ENCODE measurements at regions not wholly inside any gene's neighbourhood (a gene's known extent, or its start where the extent isn't known, plus 50 kb on each side); places are given as distances from the start of the nearest gene placed in this dataset.

DNA sequence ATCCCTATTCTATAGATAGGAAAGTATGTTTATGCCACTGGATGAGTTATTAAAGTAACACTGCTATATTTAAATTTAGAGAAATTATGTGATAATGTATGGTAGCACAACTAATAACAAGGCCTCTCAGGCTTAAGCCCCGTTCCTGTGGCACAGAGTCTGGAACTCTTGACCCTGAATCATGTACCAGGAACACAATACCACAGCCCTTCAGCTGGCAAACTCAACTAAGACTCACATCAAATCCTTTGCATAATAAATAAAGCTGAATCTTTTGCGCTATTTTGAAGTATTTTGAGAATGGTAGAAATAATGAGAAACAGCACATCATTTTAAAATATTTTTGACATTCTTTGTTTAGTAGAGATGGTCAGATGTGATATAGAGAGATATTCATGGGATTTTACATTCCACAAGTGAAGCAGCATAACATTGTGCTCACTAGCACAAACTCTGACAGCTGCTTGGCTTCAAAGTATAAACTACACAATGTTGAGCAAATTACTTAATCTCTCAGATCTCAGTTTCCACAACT lies 478.4 kb upstream of the FAM241A start:
- CTCF ChIA-PET: interaction anchor here (3.2 kb wide), 1 partner anchor 365 kb away, joined by 9 read pairs; no protein-coding TSS in a partner anchor
- DNase-seq (ENCODE audit: low read depth, low spot score): no peak

DNA sequence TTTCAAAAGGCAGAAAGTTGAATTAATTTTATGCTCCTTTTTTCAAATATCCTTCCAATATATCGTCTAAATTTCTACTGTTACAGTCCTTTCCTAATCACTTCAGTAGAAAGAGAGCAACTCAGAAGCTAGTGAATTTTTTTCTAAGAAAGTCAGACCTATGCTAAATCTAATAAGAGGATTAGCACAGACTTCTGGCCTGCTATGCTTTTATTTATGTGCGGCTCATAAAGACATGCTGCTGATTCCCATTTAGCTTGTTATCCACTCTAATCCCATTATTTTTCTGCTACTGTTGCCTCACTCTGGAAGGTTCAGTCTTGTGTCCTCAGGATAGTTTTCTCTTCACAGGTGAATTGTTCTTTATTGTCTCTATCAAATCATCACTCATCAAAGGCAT lies 473.5 kb upstream of the FAM241A start:
- dilution Hi-C loops (cut with MboI; ENCODE audit: extremely low pct_ligation_motif_present, low sequenced_read_pairs): no loop called here
- CTCF ChIA-PET: no interaction called here

More for the DNA sequence above, 478.4 kb upstream of the FAM241A start:
- Histone ChIP-seq H3K4me3 (replicated peaks in 1 of 3; ENCODE audit: insufficient read depth in 1 of 3, low read depth in 1 of 3, low read length in 3 of 3) (no peak overlapping the region), H3K4me2 (ENCODE audit: insufficient read depth, low read length) (no peak overlapping the region), H3K9ac (replicated peaks; ENCODE audit: extremely low read depth, insufficient read depth, low read length) (no peak overlapping the region), H2AFZ (ENCODE audit: low read depth, low read length) (no peak overlapping the region), H3K9me1 (replicated peaks; ENCODE audit: control insufficient read depth, extremely low read depth, insufficient read depth, low read length) (no peaks in the 10 kb centered on the region), H4K20me1 (replicated peaks; ENCODE audit: control insufficient read depth, extremely low read depth, insufficient read depth, low read length) (no peaks in the 10 kb centered on the region), H3K27me3 (ENCODE audit: control insufficient read depth in 2 of 2, insufficient read depth in 2 of 2, low read length in 2 of 2) (peaks cover 0 to 6% of the 10 kb centered on the region in 2 experiments), H3K9me3 (replicated peaks; ENCODE audit: control insufficient read depth, insufficient read depth, low read length) (no peaks in the 10 kb centered on the region), H3K4me1 (ENCODE audit: control insufficient read depth, extremely low read depth, insufficient read depth, low read length) (no peaks in the 10 kb centered on the region), H3K36me3 (ENCODE audit: control insufficient read depth in 2 of 2, extremely low read depth in 1 of 2, insufficient read depth in 2 of 2, low read length in 2 of 2) (no peaks in the 10 kb centered on the region), H3K79me2 (ENCODE audit: control insufficient read depth, insufficient read depth, low read length) (no peaks in the 10 kb centered on the region), H3K27ac (ENCODE audit: insufficient read depth, low read depth, low read length) (no peak overlapping the region)
- no TSS peak for BruUV-seq (replicated peaks)
- TF ChIP-seq FOS (IDR thresholded peaks at IDR 0.05; ENCODE audit: borderline replicate concordance, insufficient read depth, low read length): no peak
- POLR2A ChIA-PET: no interaction called here
- FAIRE-seq: no peak
- dilution Hi-C loops (cut with MboI; ENCODE audit: extremely low pct_ligation_motif_present, low sequenced_read_pairs): no loop called here
- intact Hi-C loops (cut with micrococcal nuclease): no loop called here

More for the DNA sequence above, 473.5 kb upstream of the FAM241A start:
- Histone ChIP-seq H3K4me2 (ENCODE audit: insufficient read depth, low read length) (no peak overlapping the region), H3K79me2 (ENCODE audit: control insufficient read depth, insufficient read depth, low read length) (no peaks in the 10 kb centered on the region), H2AFZ (ENCODE audit: low read depth, low read length) (no peak overlapping the region), H4K20me1 (replicated peaks; ENCODE audit: control insufficient read depth, extremely low read depth, insufficient read depth, low read length) (no peaks in the 10 kb centered on the region), H3K27ac (ENCODE audit: insufficient read depth, low read depth, low read length) (no peak overlapping the region), H3K4me3 (replicated peaks in 1 of 3; ENCODE audit: insufficient read depth in 1 of 3, low read depth in 1 of 3, low read length in 3 of 3) (no peak overlapping the region), H3K9me1 (replicated peaks; ENCODE audit: control insufficient read depth, extremely low read depth, insufficient read depth, low read length) (no peaks in the 10 kb centered on the region), H3K27me3 (ENCODE audit: control insufficient read depth in 2 of 2, insufficient read depth in 2 of 2, low read length in 2 of 2) (no peaks in the 10 kb centered on the region), H3K9me3 (replicated peaks; ENCODE audit: control insufficient read depth, insufficient read depth, low read length) (no peaks in the 10 kb centered on the region), H3K4me1 (ENCODE audit: control insufficient read depth, extremely low read depth, insufficient read depth, low read length) (no peaks in the 10 kb centered on the region), H3K36me3 (ENCODE audit: control insufficient read depth in 2 of 2, extremely low read depth in 1 of 2, insufficient read depth in 2 of 2, low read length in 2 of 2) (no peaks in the 10 kb centered on the region), H3K9ac (replicated peaks; ENCODE audit: extremely low read depth, insufficient read depth, low read length) (no peak overlapping the region)
- TF ChIP-seq GATA2 (IDR thresholded peaks at IDR 0.05; ENCODE audit: insufficient read depth, insufficient read length, low read depth, low read length) (no peak), FOS (IDR thresholded peaks at IDR 0.05; ENCODE audit: borderline replicate concordance, insufficient read depth, low read length) (no peak), POLR2A (IDR thresholded peaks at IDR 0.05; ENCODE audit: low read depth, low read length) (no peak), MYC (IDR thresholded peaks at IDR 0.05; ENCODE audit: low read depth, low read length) (no peak), EZH2 (IDR thresholded peaks at IDR 0.05; ENCODE audit: borderline replicate concordance, low read depth, low read length, severe bottlenecking) (no peak), JUN (IDR thresholded peaks at IDR 0.05; ENCODE audit: borderline replicate concordance, insufficient read depth, insufficient read length, low read depth) (no peak), POLR2AphosphoS5 (IDR thresholded peaks at IDR 0.05; ENCODE audit: insufficient read depth, low read depth, low read length) (no peak)
- TF ChIP-seq, protein P1, sequence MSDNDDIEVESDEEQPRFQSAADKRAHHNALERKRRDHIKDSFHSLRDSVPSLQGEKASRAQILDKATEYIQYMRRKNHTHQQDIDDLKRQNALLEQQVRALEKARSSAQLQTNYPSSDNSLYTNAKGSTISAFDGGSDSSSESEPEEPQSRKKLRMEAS (IDR thresholded peaks at IDR 0.05; ENCODE audit: insufficient read depth, insufficient read length): no peak
- TF ChIP-seq, protein P2, sequence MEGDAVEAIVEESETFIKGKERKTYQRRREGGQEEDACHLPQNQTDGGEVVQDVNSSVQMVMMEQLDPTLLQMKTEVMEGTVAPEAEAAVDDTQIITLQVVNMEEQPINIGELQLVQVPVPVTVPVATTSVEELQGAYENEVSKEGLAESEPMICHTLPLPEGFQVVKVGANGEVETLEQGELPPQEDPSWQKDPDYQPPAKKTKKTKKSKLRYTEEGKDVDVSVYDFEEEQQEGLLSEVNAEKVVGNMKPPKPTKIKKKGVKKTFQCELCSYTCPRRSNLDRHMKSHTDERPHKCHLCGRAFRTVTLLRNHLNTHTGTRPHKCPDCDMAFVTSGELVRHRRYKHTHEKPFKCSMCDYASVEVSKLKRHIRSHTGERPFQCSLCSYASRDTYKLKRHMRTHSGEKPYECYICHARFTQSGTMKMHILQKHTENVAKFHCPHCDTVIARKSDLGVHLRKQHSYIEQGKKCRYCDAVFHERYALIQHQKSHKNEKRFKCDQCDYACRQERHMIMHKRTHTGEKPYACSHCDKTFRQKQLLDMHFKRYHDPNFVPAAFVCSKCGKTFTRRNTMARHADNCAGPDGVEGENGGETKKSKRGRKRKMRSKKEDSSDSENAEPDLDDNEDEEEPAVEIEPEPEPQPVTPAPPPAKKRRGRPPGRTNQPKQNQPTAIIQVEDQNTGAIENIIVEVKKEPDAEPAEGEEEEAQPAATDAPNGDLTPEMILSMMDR (IDR thresholded peaks at IDR 0.05; ENCODE audit: extremely low read depth in 1 of 2, insufficient read depth in 1 of 2, low read depth in 1 of 2, low read length in 2 of 2): no peak
- POLR2A ChIA-PET: no interaction called here
- intact Hi-C loops (cut with micrococcal nuclease): no loop called here
- DNase-seq (ENCODE audit: low read depth, low spot score) (no peak), FAIRE-seq (no peak)
- BruUV-seq (replicated peaks): no TSS peak

All from endothelial cell of umbilical vein (primary cell).